ENCODE measurements at regions not wholly inside any gene's neighbourhood (a gene's known extent, or its start where the extent isn't known, plus 50 kb on each side); places are given as distances from the start of the nearest gene placed in this dataset.

DNA sequence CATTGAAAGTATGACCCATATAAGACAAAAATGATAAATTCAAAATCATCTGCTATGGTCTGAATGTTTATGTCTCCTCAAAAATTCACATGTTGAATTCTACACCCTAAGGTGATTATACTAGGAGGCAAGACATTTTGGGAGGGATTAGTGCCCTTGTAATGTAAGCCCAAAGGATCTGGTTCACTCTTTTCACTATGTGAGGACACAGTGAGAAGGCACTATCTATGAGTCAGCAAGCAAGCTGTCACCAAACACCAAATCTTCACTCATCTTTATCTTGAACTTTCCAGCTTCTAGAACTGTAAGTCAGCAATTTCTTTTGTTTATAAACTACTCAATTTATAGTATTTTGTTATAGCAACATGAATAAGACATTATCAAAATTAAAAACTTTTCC lies 284.7 kb upstream of the ZC3H15 start:
- Histone ChIP-seq H4K20me1 (ENCODE audit: control insufficient read depth, insufficient read depth, low read length, poor library complexity, severe bottlenecking) (no peaks in the 10 kb centered on the region), H3K9me3 (ENCODE audit: control extremely low read depth in 1 of 3, control insufficient read depth in 2 of 3, insufficient read depth in 1 of 3, low read length in 2 of 3) (no peaks in the 10 kb centered on the region)

DNA sequence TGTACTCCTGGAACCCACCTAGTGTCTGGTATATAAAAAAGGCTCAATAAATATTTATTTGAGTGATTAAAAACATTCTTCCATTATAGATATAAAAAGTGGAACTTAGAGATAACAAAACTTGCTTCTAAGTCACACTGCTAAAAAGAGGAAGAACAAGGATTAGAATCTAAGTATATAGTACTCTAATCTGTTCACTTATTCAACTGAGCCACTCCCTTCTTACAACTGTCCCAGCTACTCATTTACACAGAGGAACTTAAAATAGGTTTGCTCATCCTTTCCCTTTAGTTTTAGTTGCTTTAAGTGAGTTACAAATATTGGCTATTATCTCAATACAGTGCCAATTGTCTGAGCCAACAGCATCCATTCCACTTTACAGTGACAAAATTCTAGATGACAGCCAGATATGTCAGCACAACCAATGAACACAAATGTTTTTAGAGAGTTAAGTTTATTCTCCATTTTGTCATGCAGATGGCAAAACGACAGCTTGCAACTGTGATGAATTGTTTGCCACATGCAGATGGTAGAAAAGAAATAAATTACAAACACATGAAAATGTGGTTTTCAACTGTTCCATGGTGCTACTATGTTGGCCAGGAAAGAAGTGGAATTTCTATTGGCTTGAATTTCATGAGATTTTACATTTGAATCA lies 280.7 kb upstream of the ZC3H15 start:
- Mint-ChIP-seq H3K27ac (no peak overlapping the region), H3K27me3 (no peaks in the 10 kb centered on the region), H3K4me3 (no peak overlapping the region), H3K9me3 (ENCODE audit: insufficient read depth) (no peaks in the 10 kb centered on the region), H3K4me1 (peaks cover 13% of the 10 kb centered on the region)
- H3K9ac ChIP-seq (ENCODE audit: low read length) = no peak overlapping the region
- intact Hi-C loops (cut with micrococcal nuclease) = no loop called here
- no peaks in the 10 kb centered on the region for H3K9me3 ChIP-seq (ENCODE audit: control extremely low read depth in 1 of 3, control insufficient read depth in 2 of 3, insufficient read depth in 1 of 3, low read length in 2 of 3)
- no peak overlapping the region for H3K4me3 ChIP-seq (ENCODE audit: control extremely low read depth in 1 of 5, extremely low read depth in 1 of 5, insufficient read depth in 1 of 5, low read depth in 2 of 5, low read length in 4 of 5)
- ChIA-PET POLR2A (no interaction called here), CTCF (no interaction called here)
- no peak overlapping the region for H3K4me2 ChIP-seq (replicated peaks; ENCODE audit: low read depth, low read length, poor library complexity, severe bottlenecking)
- no peaks in the 10 kb centered on the region for H3K36me3 ChIP-seq (replicated peaks in 1 of 2; ENCODE audit: control extremely low read depth in 1 of 2, control insufficient read depth in 1 of 2, extremely low read depth in 1 of 2, insufficient read depth in 2 of 2, low read length in 1 of 2)
- TF ChIP-seq, protein P1, sequence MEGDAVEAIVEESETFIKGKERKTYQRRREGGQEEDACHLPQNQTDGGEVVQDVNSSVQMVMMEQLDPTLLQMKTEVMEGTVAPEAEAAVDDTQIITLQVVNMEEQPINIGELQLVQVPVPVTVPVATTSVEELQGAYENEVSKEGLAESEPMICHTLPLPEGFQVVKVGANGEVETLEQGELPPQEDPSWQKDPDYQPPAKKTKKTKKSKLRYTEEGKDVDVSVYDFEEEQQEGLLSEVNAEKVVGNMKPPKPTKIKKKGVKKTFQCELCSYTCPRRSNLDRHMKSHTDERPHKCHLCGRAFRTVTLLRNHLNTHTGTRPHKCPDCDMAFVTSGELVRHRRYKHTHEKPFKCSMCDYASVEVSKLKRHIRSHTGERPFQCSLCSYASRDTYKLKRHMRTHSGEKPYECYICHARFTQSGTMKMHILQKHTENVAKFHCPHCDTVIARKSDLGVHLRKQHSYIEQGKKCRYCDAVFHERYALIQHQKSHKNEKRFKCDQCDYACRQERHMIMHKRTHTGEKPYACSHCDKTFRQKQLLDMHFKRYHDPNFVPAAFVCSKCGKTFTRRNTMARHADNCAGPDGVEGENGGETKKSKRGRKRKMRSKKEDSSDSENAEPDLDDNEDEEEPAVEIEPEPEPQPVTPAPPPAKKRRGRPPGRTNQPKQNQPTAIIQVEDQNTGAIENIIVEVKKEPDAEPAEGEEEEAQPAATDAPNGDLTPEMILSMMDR (IDR thresholded peaks at IDR 0.05) = no peak
- TF ChIP-seq EZH2 (IDR thresholded peaks at IDR 0.05; ENCODE audit: borderline replicate concordance, insufficient read depth, low read depth, low read length, poor library complexity, severe bottlenecking) = no peak
- DNase-seq = no peak
- ATAC-seq (ENCODE audit: low read depth) = no peak
- H3K4me1 ChIP-seq (ENCODE audit: control insufficient read depth in 2 of 2, insufficient read depth in 2 of 2, low read length in 2 of 2) = no peaks in the 10 kb centered on the region
- H4K20me1 ChIP-seq (ENCODE audit: control insufficient read depth, insufficient read depth, low read length, poor library complexity, severe bottlenecking) = no peaks in the 10 kb centered on the region
- no peaks in the 10 kb centered on the region for H3K79me2 ChIP-seq (ENCODE audit: control insufficient read depth, insufficient read depth, low read length)
- H3K27ac ChIP-seq (ENCODE audit: low read length in 2 of 2) = no peak overlapping the region
- WGBS (ENCODE audit: insufficient coverage) = no CpG with 5 or more reads among the region's 1 CpG
- H3K27me3 ChIP-seq (replicated peaks in 1 of 4; ENCODE audit: control extremely low read depth in 1 of 4, control insufficient read depth in 3 of 4, insufficient read depth in 4 of 4, low read length in 3 of 4) = no peaks in the 10 kb centered on the region
- H2AFZ ChIP-seq (ENCODE audit: insufficient read depth, low read depth, low read length, poor library complexity, severe bottlenecking) = no peak overlapping the region

More for the DNA sequence above, 284.7 kb upstream of the ZC3H15 start:
- H3K27me3 Mint-ChIP-seq = no peaks in the 10 kb centered on the region
- Histone ChIP-seq H3K27me3 (replicated peaks in 1 of 4; ENCODE audit: control extremely low read depth in 1 of 4, control insufficient read depth in 3 of 4, insufficient read depth in 4 of 4, low read length in 3 of 4) (no peaks in the 10 kb centered on the region), H3K36me3 (replicated peaks in 1 of 2; ENCODE audit: control extremely low read depth in 1 of 2, control insufficient read depth in 1 of 2, extremely low read depth in 1 of 2, insufficient read depth in 2 of 2, low read length in 1 of 2) (no peaks in the 10 kb centered on the region), H3K79me2 (ENCODE audit: control insufficient read depth, insufficient read depth, low read length) (no peaks in the 10 kb centered on the region), H3K27ac (ENCODE audit: low read length in 2 of 2) (no peak overlapping the region), H3K4me1 (ENCODE audit: control insufficient read depth in 2 of 2, insufficient read depth in 2 of 2, low read length in 2 of 2) (no peaks in the 10 kb centered on the region), H2AFZ (ENCODE audit: insufficient read depth, low read depth, low read length, poor library complexity, severe bottlenecking) (no peak overlapping the region), H3K4me3 (ENCODE audit: control extremely low read depth in 1 of 5, extremely low read depth in 1 of 5, insufficient read depth in 1 of 5, low read depth in 2 of 5, low read length in 4 of 5) (no peak overlapping the region), H3K4me2 (replicated peaks; ENCODE audit: low read depth, low read length, poor library complexity, severe bottlenecking) (no peak overlapping the region), H3K9ac (ENCODE audit: low read length) (no peak overlapping the region)
- no peak for TF ChIP-seq EZH2 (IDR thresholded peaks at IDR 0.05; ENCODE audit: borderline replicate concordance, insufficient read depth, low read depth, low read length, poor library complexity, severe bottlenecking)
- TF ChIP-seq, protein P1 (IDR thresholded peaks at IDR 0.05) = no peak
- ChIA-PET CTCF (no interaction called here), POLR2A (no interaction called here)
- no peak overlapping the region for H3K27ac Mint-ChIP-seq
- ATAC-seq (ENCODE audit: low read depth) (no peak), DNase-seq (no peak)
- no peaks in the 10 kb centered on the region for H3K9me3 Mint-ChIP-seq (ENCODE audit: insufficient read depth)
- H3K4me1 Mint-ChIP-seq = peaks cover 11% of the 10 kb centered on the region
- intact Hi-C loops (cut with micrococcal nuclease) = no loop called here
- no peak overlapping the region for H3K4me3 Mint-ChIP-seq
